ENCODE measurements at regions not wholly inside any gene's neighbourhood (a gene's known extent, or its start where the extent isn't known, plus 50 kb on each side); places are given as distances from the start of the nearest gene placed in this dataset.
"Not testable (repeated sequence)": the region's sequence is repeated elsewhere in the genome, so short reads cannot be mapped to it uniquely, and the experiment has no call there.

DNA sequence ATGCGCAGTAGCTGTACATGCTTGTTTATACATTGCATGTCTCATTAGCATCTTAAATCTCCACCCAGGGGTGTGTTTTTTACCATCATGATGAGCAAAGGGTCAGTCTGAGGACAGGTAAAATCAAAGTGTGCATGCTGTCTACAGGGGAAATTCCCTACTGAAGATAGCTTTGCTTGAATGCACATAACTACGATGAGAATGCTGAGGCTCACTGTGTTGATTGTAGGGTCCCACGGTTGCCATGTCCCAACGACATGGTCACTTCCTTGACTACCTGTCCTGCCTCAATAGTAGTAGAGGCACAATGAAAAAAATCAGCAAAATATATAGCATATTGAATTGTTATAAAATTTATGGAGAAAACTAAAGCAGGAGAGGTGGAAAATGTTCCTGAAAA is 95.6 kb upstream of the TUSC1 start:
- H3K9me3 ChIP-seq, result peaks cover 3% of the 10 kb centered on the region
- H3K27me3 ChIP-seq (ENCODE audit: insufficient read depth in 3 of 3, low read length in 2 of 3), result no peaks in the 10 kb centered on the region
- DNase-seq, result no peak
- intact Hi-C loops (cut with DNase I), result loop anchor here in 1 of 2 donors (10.0 kb wide), 1 partner anchor 759 kb away; no protein-coding TSS in a partner anchor
- no peak for ATAC-seq
- TF ChIP-seq CTCF (IDR thresholded peaks at IDR 0.05), result no peak
- H3K4me3 ChIP-seq, result no peak overlapping the region
- H3K36me3 ChIP-seq (ENCODE audit: insufficient read depth in 1 of 2, low read depth in 1 of 2), result no peaks in the 10 kb centered on the region
- no peaks in the 10 kb centered on the region for H3K4me1 ChIP-seq
- H3K27ac ChIP-seq, result no peak overlapping the region
- WGBS, 3 donors, result 87 to 89% (median 89%) methylated on average over 4 of the region's 4 CpGs

GRCh38 chr9:25755951-25756350 is 77.7 kb upstream of the TUSC1 start:
- Histone ChIP-seq H3K4me1 (no peaks in the 10 kb centered on the region), H3K4me3 (no peak overlapping the region), H3K36me3 (ENCODE audit: insufficient read depth in 1 of 2, low read depth in 1 of 2) (no peaks in the 10 kb centered on the region), H3K27me3 (ENCODE audit: insufficient read depth in 3 of 3, low read length in 2 of 3) (no peaks in the 10 kb centered on the region), H3K9me3 (no peaks in the 10 kb centered on the region), H3K27ac (no peak overlapping the region)
- ATAC-seq (no peak), DNase-seq (no peak)
- intact Hi-C loops (cut with DNase I), result loop anchor here in 1 of 2 donors (5.0 kb wide), 1 partner anchor 64 kb away; no protein-coding TSS in a partner anchor
- WGBS, 3 donors, result 90 to 95% (median 95%) methylated on average over 1 of the region's 1 CpG
- TF ChIP-seq CTCF (IDR thresholded peaks at IDR 0.05), result no peak

DNA sequence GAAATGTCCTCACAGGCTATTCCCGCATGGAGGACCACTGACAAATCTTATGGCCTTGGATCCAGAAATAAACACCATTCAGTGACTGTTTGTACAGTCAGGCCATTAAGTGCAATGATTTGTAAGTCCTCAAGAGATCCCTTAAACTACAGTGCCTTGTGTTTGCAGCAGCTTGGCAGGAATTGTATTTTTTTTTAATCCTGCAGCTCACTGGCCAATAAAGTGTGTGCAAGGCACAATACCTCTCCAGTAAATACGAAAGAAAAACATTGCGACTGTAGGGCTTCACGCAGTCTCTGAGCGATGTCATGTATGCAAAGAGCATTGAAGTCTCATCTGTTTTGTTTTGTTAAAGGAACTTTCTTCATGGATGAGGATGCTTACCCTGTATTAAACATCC is 74.2 kb upstream of the TUSC1 start:
- TF ChIP-seq CTCF (IDR thresholded peaks at IDR 0.05), result no peak
- H3K27me3 ChIP-seq (ENCODE audit: insufficient read depth in 3 of 3, low read length in 2 of 3), result no peaks in the 10 kb centered on the region
- H3K36me3 ChIP-seq (ENCODE audit: insufficient read depth in 1 of 2, low read depth in 1 of 2), result no peaks in the 10 kb centered on the region
- H3K27ac ChIP-seq, result no peak overlapping the region
- no peak overlapping the region for H3K4me3 ChIP-seq
- DNase-seq, result no peak
- no peak for ATAC-seq
- H3K9me3 ChIP-seq, result no peaks in the 10 kb centered on the region
- no peaks in the 10 kb centered on the region for H3K4me1 ChIP-seq
- intact Hi-C loops (cut with DNase I), result no loop called here
- WGBS, 3 donors, result 71 to 84% (median 77%) methylated on average over 5 of the region's 5 CpGs

DNA sequence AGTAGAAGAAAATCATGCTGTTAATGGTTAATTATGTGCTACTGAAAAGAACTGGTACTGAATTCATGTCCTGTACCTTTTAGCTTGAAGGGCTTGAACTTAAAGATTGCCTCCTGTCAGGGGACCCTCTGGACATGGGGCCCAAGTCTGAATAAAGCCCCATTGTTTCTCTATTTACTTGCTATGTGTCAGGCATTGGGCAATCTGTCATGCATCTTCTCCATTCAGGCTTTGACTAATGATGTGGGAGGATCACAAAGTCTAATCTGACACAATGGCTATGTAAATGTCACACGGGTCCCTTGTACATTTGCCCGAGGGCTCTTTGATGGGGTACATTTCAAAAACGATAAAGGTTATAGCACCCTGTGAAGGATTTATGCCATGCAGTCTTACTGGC is 64.0 kb upstream of the TUSC1 start:
- no peak for DNase-seq
- Histone ChIP-seq H3K27ac (no peak overlapping the region), H3K4me3 (no peak overlapping the region), H3K36me3 (ENCODE audit: insufficient read depth in 1 of 2, low read depth in 1 of 2) (no peaks in the 10 kb centered on the region), H3K27me3 (ENCODE audit: insufficient read depth in 3 of 3, low read length in 2 of 3) (no peaks in the 10 kb centered on the region), H3K4me1 (no peaks in the 10 kb centered on the region), H3K9me3 (no peaks in the 10 kb centered on the region)
- WGBS, 3 donors, result 31 to 54% (median 32%) methylated on average over 3 of the region's 3 CpGs
- TF ChIP-seq CTCF (IDR thresholded peaks at IDR 0.05), result no peak
- ATAC-seq, result no peak
- intact Hi-C loops (cut with DNase I), result no loop called here

- no peaks in the 10 kb centered on the region for H3K4me1 ChIP-seq
- H3K27ac ChIP-seq, result no peak overlapping the region
- no peak overlapping the region for H3K4me3 ChIP-seq
- no peak for ATAC-seq
- H3K36me3 ChIP-seq (ENCODE audit: insufficient read depth in 1 of 2, low read depth in 1 of 2), result no peaks in the 10 kb centered on the region
- intact Hi-C loops (cut with DNase I), result no loop called here
- H3K9me3 ChIP-seq, result no peaks in the 10 kb centered on the region
- 86 to 92% (median 88%) methylated on average over 7 of the region's 7 CpGs for WGBS, 3 donors
- no peaks in the 10 kb centered on the region for H3K27me3 ChIP-seq (ENCODE audit: insufficient read depth in 3 of 3, low read length in 2 of 3)
- TF ChIP-seq CTCF (IDR thresholded peaks at IDR 0.05), result no peak
- no peak for DNase-seq
These were observed 55.2 kb upstream of the TUSC1 start for GRCh38 chr9:25733336-25733982.

DNA sequence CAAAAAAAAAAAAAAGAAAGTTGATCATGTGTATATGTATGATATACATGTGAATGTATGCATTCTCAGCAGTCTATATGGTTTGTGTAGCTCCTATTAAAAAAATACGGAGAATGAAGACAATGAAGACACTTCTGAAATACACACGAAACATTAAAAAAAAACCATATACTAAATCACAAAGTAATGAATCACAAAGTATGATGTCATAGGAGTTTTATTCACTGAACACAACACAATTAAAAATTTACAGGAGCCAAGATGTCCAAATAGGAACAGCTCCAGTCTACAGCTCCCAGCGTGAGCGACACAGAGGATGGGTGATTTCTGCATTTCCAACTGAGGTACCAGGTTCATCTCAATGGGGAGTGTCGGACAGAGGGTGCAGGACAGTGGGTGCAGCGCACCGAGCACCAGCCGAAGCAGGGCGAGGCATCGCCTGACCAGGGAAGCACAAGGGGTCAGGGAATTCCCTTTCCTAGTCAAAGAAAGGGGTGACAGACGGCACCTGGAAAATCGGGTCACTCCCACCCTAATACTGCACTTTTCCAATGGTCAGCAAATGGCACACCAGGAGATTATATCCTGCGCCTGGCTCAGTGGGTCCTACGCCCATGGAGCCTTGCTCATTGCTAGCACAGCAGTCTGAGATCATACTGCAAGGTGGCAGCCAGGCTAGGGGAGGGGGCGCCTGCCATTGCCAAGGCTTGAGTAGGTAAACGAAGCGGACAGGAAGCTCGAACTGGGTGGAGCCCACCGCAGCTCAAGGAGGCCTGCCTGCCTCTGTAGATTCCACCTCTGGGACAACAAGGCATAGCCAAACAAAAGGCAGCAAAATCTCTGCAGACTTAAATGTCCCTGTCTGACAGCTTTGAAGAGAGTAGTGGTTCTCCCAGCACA is 53.9 kb upstream of the TUSC1 start:
- 94 to 97% (median 95%) methylated on average over 18 to 19 of the region's 19 CpGs for WGBS, 3 donors
- intact Hi-C loops (cut with DNase I); ATAC-seq: not testable (repeated sequence)

More for the DNA sequence above, 53.9 kb upstream of the TUSC1 start:
- not testable (repeated sequence) for H3K9me3 ChIP-seq; DNase-seq; H3K4me3 ChIP-seq; H3K27me3 ChIP-seq (ENCODE audit: insufficient read depth in 3 of 3, low read length in 2 of 3); H3K27ac ChIP-seq; H3K4me1 ChIP-seq; H3K36me3 ChIP-seq (ENCODE audit: insufficient read depth in 1 of 2, low read depth in 1 of 2)

Measured in psoas muscle (tissue), 7 donors.